GM21367 (cell line): ENCODE measurements at regions not wholly inside any gene's neighbourhood (a gene's known extent, or its start where the extent isn't known, plus 50 kb on each side); places are given as distances from the start of the nearest gene placed in this dataset.

ENCODE experiments used
- ATAC-seq: cut with Tn5 transposase; IDR thresholded peaks from one replicate; pipeline ENCODE4 v1.9.1; 2021; ENCODE audit not compliant: unreplicated experiment

DNA sequence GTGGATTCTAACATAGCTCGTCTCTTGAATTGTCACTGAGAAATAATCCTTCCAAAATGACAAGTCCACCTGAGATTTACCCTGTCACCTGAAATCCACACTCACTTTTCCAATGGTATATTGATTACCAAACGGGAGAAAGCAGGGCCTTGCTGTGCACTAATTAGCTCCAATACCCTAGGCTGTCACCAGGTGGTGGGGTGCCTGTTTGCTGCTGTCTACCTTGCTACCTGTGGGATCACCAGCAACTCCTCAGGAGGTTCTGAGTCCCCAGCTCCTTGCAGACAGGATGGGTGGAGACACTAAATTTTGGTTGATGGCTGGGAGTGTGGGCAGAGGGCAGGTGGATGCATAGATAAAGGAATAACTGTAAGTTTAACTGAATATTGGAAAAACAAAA lies 237.2 kb upstream of the ZNF32 start:
- ATAC-seq, result no peak

GRCh38 chr10:43885252-43885651 lies 236.6 kb upstream of the ZNF32 start:
- ATAC-seq, result no peak

DNA sequence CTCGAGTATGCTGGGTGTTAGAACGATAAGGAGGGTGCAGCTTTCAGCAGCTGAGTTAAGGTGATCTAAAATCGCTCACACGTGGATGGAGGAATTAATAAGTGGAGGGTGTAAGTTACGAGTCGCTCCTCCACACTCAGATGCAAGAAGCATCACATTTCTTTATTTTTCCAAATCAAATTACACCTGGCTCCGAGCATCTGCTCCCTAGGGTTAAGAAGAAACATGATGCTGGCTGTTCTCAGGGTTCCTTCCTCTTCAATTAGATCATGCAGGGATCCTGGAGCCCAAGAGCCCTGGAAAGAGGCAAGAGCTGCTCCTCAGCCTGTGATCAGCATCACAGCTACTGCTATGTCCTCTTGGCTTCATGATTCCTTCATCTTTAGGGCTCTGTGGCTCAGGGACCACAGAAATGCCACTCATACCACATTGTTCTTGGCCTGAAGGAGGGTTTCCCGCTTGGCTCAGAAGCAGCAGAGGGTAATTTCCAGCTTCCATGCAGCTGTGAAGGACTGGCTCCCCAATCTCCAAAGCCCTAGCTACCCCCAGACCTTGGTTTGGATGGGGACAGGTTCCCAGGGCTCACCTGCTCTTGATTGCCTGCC lies 235.9 kb upstream of the ZNF32 start:
- ATAC-seq, result no peak

DNA sequence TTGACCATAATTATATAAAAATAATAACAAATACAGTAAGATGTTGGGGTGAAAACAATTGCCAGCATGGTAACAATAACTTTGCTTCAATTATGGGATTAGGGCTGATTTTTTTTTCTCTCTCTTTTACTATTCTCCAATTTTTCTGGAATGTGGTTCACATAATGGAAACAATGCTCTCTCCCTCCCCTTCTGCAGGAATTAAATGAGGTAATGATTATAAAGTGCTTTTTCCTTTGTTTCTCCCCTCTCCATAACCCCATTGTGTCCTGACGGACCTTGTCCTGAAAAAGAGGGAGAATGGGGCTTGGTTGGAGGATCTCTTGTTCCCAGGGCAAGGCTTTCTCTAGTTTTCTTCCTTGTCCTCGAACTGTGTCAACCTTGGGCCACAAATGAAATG lies 234.0 kb upstream of the ZNF32 start:
- no peak for ATAC-seq

DNA sequence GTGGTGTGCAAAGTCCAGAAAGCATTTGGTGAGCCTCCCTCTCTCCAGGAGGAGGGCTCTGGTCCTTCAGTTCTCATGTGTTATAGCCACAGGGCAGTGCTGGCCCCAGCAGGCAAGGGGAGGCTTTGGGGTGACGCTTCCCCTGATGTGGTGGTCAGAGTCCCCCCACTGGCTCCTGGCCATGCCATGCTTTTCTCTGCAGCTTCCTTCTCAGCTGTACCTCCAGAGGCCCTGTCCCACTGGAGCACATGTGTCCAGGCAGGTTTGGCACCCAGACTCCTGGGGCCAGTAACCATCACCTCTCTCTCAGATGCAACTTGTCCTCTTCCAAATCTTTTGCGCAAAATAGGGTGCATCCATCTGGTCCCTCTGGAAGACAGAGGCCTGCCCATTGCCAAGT lies 233.0 kb upstream of the ZNF32 start:
- no peak for ATAC-seq

- no peak for ATAC-seq
Observed at GRCh38 chr10:43880160-43880559, 231.5 kb upstream of the ZNF32 start.

DNA sequence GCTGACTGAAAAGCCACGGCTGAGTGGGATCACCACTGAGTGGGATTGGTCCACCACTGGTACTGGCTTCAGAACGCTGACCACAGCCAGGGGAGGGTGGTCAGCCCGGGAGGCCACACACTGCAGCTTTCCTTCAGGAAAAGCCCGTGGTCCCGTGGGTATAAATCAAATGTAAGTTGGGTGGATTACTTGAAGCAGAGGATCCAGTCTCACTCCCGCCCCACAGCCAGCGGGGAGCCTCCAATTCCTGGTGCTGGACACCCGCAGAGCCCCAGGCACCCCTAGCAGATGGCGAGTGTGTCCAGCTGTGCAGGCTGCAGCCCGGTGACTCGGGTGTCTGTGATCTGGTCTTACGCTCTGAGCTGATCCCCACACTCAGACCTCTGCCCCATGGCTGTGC lies 231.1 kb upstream of the ZNF32 start:
- ATAC-seq, result no peak

DNA sequence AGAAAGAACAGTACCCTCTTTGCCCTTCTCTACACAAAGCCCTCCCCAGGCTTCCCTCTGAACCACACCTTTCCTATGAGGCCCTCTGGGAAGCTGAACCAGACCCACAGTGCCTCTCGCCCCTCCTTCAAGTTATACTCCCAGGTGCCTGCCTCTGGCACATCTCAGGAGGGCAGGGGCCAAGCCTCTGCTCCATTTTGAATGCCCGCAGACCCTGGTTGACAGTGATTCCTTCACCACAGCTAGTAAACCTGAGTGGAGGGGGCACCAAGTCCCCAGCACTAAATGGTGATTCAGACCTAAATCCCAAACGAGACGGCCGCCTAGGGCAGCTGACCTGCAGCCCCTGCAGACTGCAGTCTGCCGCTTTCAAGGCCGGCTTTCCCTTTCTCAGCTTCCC lies 230.5 kb upstream of the ZNF32 start:
- ATAC-seq, result no peak

GRCh38 chr10:43878386-43878785 lies 229.7 kb upstream of the ZNF32 start:
- no peak for ATAC-seq

DNA sequence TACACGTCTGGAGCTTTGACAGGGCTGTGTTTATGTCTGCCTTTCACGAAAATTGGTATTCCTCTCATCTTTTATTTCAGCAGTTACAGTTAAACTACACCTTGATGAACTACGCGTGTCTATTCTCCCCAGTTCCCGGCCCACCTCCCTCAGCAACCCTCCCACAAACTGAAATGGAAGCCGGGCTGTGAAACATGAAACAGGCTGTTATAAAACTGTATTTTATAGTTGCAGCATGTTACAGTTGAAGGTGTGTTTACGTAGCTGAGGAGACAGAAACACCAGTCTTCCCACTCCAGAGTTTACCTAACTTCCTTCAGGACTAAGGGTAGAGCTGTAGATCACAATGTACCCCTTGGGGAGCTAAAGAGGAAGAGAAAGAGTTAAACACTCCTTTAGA lies 228.3 kb upstream of the ZNF32 start:
- no peak for ATAC-seq

DNA sequence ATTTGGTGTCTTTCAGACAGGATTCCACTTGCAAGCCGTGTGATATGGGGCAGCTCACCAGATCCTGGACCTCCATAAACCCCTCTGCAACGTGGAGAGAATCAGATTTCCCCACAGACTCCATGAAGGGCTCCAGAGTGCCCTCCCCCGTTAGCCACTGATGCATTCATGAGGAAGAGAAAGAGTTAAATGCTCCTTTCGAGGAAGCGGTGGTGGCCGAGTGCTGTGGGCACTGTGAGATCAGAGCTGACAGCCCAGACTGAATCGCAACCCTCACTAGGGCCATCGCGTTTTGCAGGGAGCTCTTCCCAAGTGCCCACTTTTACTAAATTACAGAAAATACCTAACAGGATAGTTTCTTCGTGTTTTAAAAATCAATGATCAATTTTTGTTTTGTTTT lies 226.3 kb upstream of the ZNF32 start:
- no peak for ATAC-seq

DNA sequence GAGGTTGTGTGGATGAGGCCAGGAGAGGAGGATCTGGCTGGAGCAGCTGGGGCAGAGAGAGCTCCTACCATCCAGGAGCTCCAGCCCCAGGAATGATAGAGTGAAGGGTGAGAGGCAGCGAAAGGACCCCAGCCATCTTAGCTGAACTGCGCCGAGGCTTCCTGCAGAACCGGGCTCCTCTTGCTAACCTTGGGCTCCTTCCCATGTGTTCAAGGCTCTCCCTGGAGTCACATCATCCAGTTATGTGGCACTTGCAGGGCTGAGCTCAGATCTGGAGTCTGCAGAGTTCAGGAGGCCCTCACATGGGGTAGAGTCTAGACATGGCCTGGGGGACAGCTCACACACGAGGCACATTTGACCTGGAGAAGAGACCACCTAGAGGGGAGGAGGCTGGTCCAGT lies 225.0 kb upstream of the ZNF32 start:
- ATAC-seq, result no peak

DNA sequence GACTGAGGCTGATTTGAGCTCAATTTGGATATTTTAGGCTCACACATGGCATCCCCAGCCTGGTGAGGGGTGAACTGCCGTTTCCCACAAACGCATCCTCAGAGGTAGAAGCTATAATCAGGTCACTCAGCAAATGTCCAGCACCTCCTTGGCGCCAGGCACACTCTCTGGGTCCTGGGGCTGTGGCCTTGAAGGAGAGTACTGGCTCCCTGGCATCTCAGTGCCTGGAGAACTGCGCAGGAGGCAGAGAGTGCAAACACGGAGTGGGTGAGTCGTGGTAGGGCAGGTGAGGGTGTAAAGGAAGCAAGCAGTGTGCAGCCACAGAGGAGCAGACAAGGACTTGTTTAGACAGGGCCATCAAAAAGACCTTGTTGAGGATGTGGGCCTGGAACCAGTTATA lies 224.0 kb upstream of the ZNF32 start:
- ATAC-seq, result no peak

GRCh38 chr10:43871545-43871944 lies 222.9 kb upstream of the ZNF32 start:
- no peak for ATAC-seq

DNA sequence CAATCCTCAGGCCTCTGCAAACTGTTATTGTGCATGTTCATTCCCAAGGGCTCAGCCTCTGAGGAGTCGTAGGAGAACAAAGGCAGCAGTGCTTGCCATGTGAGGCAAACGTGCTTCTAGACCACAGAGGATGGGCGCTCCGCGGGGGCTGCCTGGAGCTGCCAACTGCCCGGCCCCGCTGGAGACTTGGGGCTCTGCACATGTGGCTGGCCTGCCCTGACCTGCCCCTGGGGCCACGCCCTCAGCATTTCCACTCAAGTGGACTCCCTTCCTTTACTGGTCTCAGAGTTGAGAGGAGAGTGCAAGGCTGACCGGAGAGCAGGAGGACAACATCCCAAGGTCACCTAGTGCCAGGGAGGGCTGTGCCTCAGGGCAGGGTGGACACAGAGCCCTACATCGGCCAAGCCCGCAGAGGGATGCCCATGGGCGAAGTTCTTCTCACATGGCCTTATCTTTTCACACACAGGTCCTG lies 222.3 kb upstream of the ZNF32 start:
- ATAC-seq, result no peak

DNA sequence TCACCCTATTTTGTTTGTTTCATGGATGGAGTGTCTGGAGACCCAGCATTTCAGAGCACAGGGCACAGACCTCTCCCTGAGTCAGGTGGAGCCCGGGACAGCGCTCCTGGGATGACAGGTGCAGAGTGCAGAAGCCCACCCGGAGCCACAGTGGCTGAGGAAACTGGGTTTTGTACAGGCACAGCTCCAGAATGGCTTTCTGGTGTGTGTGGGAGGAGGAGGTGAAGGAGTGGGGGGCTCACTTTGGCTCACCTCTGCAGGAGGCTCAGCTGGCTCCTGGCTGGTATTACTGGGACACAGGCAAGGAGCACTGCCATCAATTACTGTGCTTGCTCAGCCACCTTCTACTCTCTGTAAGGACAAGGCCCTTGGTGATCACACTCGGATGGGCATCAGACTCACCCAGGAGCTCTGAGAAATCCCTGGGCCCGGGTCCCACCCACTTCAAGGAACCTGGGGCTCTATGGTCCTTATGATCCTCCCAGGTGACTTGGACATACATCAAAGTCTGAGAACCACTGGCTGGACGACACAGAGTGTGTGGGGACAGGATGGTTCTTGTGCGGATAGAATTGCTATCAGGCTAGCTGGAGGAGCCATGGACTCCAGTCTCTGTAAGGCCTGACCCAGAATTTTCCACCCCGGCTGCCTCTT lies 221.1 kb upstream of the ZNF32 start:
- no peak for ATAC-seq

- no peak for ATAC-seq
Observed at GRCh38 chr10:43868952-43869351, 220.3 kb upstream of the ZNF32 start.

- no peak for ATAC-seq
Observed at GRCh38 chr10:43867667-43868565, 219.2 kb upstream of the ZNF32 start.

DNA sequence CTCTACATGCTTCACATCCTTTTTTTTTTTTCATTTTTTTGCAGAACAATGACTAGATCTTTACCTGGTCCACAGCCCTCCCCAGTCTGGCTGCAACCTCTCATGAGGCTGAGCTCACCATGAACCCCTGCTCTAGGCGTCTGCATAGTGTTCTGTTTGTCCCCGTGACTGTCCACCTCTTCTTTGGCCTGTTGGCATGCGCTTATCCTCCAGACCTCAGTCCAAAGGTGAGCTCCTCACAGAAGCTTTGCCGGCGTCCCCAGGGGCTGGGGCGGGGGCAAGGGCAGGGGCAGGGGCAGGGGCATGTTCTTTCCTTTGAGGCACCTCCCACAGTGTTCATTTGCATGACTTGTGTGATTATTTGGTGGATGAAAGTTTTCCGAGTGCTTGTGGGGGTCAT lies 218.4 kb upstream of the ZNF32 start:
- ATAC-seq, result no peak

GRCh38 chr10:43866712-43867111 lies 218.0 kb upstream of the ZNF32 start:
- no peak for ATAC-seq

GRCh38 chr10:43865265-43866135 lies 216.8 kb upstream of the ZNF32 start:
- no peak for ATAC-seq
